ENCODE measurements at regions not wholly inside any gene's neighbourhood (a gene's known extent, or its start where the extent isn't known, plus 50 kb on each side); places are given as distances from the start of the nearest gene placed in this dataset.

DNA sequence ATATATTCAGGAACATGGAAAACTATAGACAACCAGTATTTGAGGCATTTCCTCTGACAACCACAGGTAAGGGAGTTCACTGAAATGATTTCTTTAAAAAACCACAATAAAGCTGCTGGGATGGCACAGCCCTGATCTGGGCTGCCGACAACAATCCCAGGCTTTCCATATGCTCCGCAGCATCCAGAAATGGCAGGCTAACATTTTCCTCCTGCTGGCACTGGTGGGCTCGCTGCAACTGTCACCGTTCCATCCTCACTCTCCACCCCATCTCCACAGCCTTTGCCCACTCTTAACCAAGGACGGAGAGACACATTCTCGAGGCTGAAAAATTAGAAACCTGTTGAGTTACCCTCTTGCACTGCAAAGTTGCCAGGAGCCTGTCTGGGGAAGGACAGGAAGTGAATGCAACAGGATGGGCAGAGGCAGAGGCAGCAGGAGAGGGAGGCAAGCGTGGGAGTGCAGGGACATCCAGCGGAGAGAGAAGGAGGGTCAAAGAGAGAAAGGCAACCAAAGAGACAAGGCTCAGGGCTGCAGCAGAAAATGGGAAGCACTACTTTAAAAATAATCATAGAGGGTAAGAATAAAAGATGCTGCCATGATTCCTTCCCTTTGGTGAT is 79.0 kb upstream of the ARRDC4 start:
- Histone ChIP-seq H3K4me1 (no peaks in the 10 kb centered on the region), H3K27me3 (no peaks in the 10 kb centered on the region), H3K27ac (no peak overlapping the region), H3K9me3 (no peaks in the 10 kb centered on the region), H3K4me3 (no peak overlapping the region), H3K36me3 (no peaks in the 10 kb centered on the region)
- WGBS, 2 donors: 77% methylated on average over 8 of the region's 8 CpGs
- DNase-seq (no peak), ATAC-seq (ENCODE audit: low FRiP score in 2 of 2) (no peak)
- TF ChIP-seq CTCF (IDR thresholded peaks at IDR 0.05) (no peak), POLR2AphosphoS5 (IDR thresholded peaks at IDR 0.05) (no peak), EP300 (IDR thresholded peaks at IDR 0.05) (no peak), POLR2A (IDR thresholded peaks at IDR 0.05) (no peak)

DNA sequence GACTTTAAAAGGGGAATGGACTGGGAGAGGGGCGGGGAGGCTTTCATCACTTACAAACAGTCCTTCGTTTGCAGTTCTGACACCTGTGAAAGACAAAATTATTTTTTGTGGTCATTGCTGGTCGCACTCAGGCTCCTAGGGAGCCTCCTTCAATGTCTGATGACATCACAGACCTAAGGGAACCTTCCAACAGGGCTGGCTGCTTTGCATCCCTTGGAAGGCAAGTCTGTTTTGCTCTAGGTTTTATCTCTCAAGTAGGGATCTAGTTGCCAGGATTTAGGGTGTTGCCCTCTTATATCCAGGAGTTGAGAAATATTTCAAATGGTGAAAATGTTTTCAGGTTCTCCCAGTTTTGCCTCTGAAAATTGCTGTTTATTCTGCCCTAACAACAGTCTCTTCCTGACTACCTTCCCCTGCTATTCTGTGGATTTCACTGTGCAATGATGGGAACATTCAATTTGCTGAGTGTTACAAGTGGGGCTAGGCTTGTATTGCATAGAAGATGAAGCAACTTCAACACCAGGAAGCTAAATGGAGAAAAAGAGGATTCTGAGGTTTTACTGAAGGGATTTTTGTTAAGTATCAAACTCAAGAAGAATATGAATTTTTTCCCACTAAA is 75.9 kb upstream of the ARRDC4 start:
- no peak for TF ChIP-seq POLR2AphosphoS5 (IDR thresholded peaks at IDR 0.05)
- TF ChIP-seq POLR2A (IDR thresholded peaks at IDR 0.05): no peak
- no peak for TF ChIP-seq CTCF (IDR thresholded peaks at IDR 0.05)
- no peak for TF ChIP-seq EP300 (IDR thresholded peaks at IDR 0.05)
- Histone ChIP-seq H3K27me3 (no peaks in the 10 kb centered on the region), H3K9me3 (no peaks in the 10 kb centered on the region), H3K4me1 (no peaks in the 10 kb centered on the region), H3K4me3 (no peak overlapping the region), H3K27ac (no peak overlapping the region), H3K36me3 (no peaks in the 10 kb centered on the region)
- 68% methylated on average over 3 of the region's 3 CpGs for WGBS, 2 donors
- DNase-seq: no peak
- ATAC-seq (ENCODE audit: low FRiP score in 2 of 2): peak in 1 of 2 donors; percentile 36

GRCh38 chr15:97890307-97890706 is 70.2 kb upstream of the ARRDC4 start:
- ATAC-seq (ENCODE audit: low FRiP score in 2 of 2): no peak
- no peak for DNase-seq
- no peak for TF ChIP-seq POLR2AphosphoS5 (IDR thresholded peaks at IDR 0.05)
- no peak for TF ChIP-seq CTCF (IDR thresholded peaks at IDR 0.05)
- TF ChIP-seq EP300 (IDR thresholded peaks at IDR 0.05): no peak

DNA sequence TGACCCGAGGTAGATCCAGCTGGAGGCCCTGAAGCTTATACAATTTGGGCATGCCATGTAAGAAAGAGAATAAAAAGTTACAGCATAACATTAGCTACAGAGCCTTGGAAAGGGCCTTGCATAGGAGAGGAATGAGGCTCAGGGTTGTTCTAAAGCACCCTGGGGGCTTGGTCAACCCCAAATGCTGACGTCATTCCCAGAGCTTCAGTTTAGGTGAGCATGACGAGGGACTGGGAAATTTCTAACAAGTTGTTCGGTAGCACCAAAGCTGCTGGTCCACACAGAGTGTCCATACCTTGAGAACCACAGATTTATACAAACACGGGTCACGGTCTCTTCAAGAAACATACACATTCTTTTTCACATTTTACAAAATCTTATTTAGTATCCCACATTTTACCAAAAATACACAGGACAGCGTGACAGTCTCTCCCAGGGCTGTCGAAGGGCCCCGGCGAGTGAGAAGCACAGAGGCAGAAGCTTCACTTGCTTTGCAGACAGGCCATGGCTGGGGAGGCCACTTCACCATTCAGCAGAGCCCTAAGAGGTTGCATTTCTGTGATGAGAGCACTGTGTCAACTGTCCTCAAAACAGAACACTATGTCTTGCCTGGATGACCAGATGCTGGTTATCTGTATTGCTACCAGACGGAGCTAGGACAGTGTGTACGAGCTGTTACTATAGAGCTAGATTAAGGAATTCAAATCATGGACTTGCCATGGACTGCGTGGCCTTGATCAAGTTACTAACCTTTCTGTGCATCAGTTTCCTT is 68.2 kb upstream of the ARRDC4 start:
- Histone ChIP-seq H3K4me3 (no peak overlapping the region), H3K4me1 (no peaks in the 10 kb centered on the region), H3K27ac (no peak overlapping the region), H3K27me3 (no peaks in the 10 kb centered on the region), H3K9me3 (no peaks in the 10 kb centered on the region), H3K36me3 (no peaks in the 10 kb centered on the region)
- no peak for TF ChIP-seq CTCF (IDR thresholded peaks at IDR 0.05)
- TF ChIP-seq POLR2A (IDR thresholded peaks at IDR 0.05): no peak
- no peak for TF ChIP-seq POLR2AphosphoS5 (IDR thresholded peaks at IDR 0.05)
- no peak for TF ChIP-seq EP300 (IDR thresholded peaks at IDR 0.05)
- 84 to 86% methylated on average over 13 of the region's 13 CpGs for WGBS, 2 donors
- ATAC-seq (ENCODE audit: low FRiP score in 2 of 2): no peak
- no peak for DNase-seq

More at GRCh38 chr15:97890307-97890706, 70.2 kb upstream of the ARRDC4 start:
- no peak overlapping the region for H3K4me3 ChIP-seq
- 56 to 72% methylated on average over 1 of the region's 1 CpG for WGBS, 2 donors
- H3K36me3 ChIP-seq: no peaks in the 10 kb centered on the region
- no peak overlapping the region for H3K27ac ChIP-seq
- H3K27me3 ChIP-seq: no peaks in the 10 kb centered on the region
- no peaks in the 10 kb centered on the region for H3K9me3 ChIP-seq
- H3K4me1 ChIP-seq: no peaks in the 10 kb centered on the region
